ENCODE measurements at regions not wholly inside any gene's neighbourhood (a gene's known extent, or its start where the extent isn't known, plus 50 kb on each side); places are given as distances from the start of the nearest gene placed in this dataset.

- DNase-seq (ENCODE audit: insufficient read length, low spot score) (no peak), FAIRE-seq (no peak)
- TF ChIP-seq TAF1 (IDR thresholded peaks at IDR 0.05; ENCODE audit: low read depth, low read length) (no peak), PAX5 (IDR thresholded peaks at IDR 0.05; ENCODE audit: insufficient read depth, low read length, severe bottlenecking) (no peak), POU2F2 (IDR thresholded peaks at IDR 0.05; ENCODE audit: low read depth, low read length) (no peak), SPI1 (IDR thresholded peaks at IDR 0.05; ENCODE audit: low read depth, low read length) (no peak), POLR2AphosphoS5 (IDR thresholded peaks at IDR 0.05; ENCODE audit: low read depth, low read length) (no peak), POLR2A (IDR thresholded peaks at IDR 0.05; ENCODE audit: low read depth, low read length) (no peak)
Measured at GRCh38 chr17:77566566-77567138, 391.9 kb upstream of the TNRC6C start.

GRCh38 chr17:77568540-77568939 lies 390.0 kb upstream of the TNRC6C start:
- TF ChIP-seq POU2F2 (IDR thresholded peaks at IDR 0.05; ENCODE audit: low read depth, low read length) = no peak
- DNase-seq (ENCODE audit: insufficient read length, low spot score) (no peak), FAIRE-seq (no peak)

DNA sequence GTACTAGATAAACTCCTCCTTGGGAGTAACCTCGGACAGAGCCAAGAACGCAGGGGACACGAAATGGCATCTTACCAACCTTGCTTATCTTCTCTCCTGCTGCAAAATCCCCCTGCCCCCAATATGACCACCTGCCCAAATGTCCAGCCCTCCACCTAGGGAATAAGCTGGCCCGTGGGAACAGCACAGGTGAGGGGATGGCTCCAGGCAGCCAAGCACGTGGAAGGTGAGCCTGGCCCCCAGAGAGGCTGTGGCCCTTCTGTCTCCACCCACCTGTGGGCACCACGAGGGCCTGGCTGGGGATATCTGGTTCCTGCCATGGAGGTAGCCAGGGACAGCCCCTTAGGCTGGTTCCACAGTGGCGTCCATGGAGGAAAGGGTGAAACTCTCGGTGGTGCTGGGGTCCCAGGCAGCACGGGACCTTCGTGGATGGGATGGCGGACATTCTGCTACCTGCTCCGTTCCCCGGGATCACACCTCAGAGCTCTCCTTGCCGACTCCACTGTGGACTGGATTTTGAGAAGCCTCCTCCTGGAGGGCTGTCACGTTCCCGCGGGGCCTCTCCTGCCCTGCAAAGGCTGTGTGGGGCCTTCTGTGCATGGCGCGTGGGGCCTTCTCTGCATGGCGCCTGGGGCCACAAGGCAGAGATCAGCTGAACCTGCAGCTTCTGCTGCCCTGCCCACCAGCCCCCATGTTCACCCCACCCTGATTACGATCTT lies 388.5 kb upstream of the TNRC6C start:
- FAIRE-seq (no peak), DNase-seq (ENCODE audit: insufficient read length, low spot score) (no peak)
- TF ChIP-seq TAF1 (IDR thresholded peaks at IDR 0.05; ENCODE audit: low read depth, low read length) (no peak), SPI1 (IDR thresholded peaks at IDR 0.05; ENCODE audit: low read depth, low read length) (no peak), POU2F2 (IDR thresholded peaks at IDR 0.05; ENCODE audit: low read depth, low read length) (no peak), POLR2AphosphoS5 (IDR thresholded peaks at IDR 0.05; ENCODE audit: low read depth, low read length) (no peak), PAX5 (IDR thresholded peaks at IDR 0.05; ENCODE audit: insufficient read depth, low read length, severe bottlenecking) (no peak), POLR2A (IDR thresholded peaks at IDR 0.05; ENCODE audit: low read depth, low read length) (no peak)

GRCh38 chr17:77570565-77570898 lies 388.0 kb upstream of the TNRC6C start:
- FAIRE-seq (no peak), DNase-seq (ENCODE audit: insufficient read length, low spot score) (no peak)
- no peak for TF ChIP-seq PAX5 (IDR thresholded peaks at IDR 0.05; ENCODE audit: insufficient read depth, low read length, severe bottlenecking)
- no peak for TF ChIP-seq POLR2AphosphoS5 (IDR thresholded peaks at IDR 0.05; ENCODE audit: low read depth, low read length)
- no peak for TF ChIP-seq POLR2A (IDR thresholded peaks at IDR 0.05; ENCODE audit: low read depth, low read length)
- no peak for TF ChIP-seq POU2F2 (IDR thresholded peaks at IDR 0.05; ENCODE audit: low read depth, low read length)
- TF ChIP-seq TAF1 (IDR thresholded peaks at IDR 0.05; ENCODE audit: low read depth, low read length) = no peak
- no peak for TF ChIP-seq SPI1 (IDR thresholded peaks at IDR 0.05; ENCODE audit: low read depth, low read length)

GRCh38 chr17:77571155-77571981 lies 387.1 kb upstream of the TNRC6C start:
- FAIRE-seq = no peak
- no peak for DNase-seq (ENCODE audit: insufficient read length, low spot score)
- TF ChIP-seq POU2F2 (IDR thresholded peaks at IDR 0.05; ENCODE audit: low read depth, low read length) = no peak
- TF ChIP-seq SPI1 (IDR thresholded peaks at IDR 0.05; ENCODE audit: low read depth, low read length) = no peak
- TF ChIP-seq TAF1 (IDR thresholded peaks at IDR 0.05; ENCODE audit: low read depth, low read length) = no peak
- TF ChIP-seq POLR2A (IDR thresholded peaks at IDR 0.05; ENCODE audit: low read depth, low read length) = no peak
- no peak for TF ChIP-seq POLR2AphosphoS5 (IDR thresholded peaks at IDR 0.05; ENCODE audit: low read depth, low read length)
- no peak for TF ChIP-seq PAX5 (IDR thresholded peaks at IDR 0.05; ENCODE audit: insufficient read depth, low read length, severe bottlenecking)

GRCh38 chr17:77572065-77572601 lies 386.4 kb upstream of the TNRC6C start:
- DNase-seq (ENCODE audit: insufficient read length, low spot score) = no peak
- TF ChIP-seq POU2F2 (IDR thresholded peaks at IDR 0.05; ENCODE audit: low read depth, low read length) (no peak), POLR2AphosphoS5 (IDR thresholded peaks at IDR 0.05; ENCODE audit: low read depth, low read length) (no peak), PAX5 (IDR thresholded peaks at IDR 0.05; ENCODE audit: insufficient read depth, low read length, severe bottlenecking) (no peak), POLR2A (IDR thresholded peaks at IDR 0.05; ENCODE audit: low read depth, low read length) (no peak), TAF1 (IDR thresholded peaks at IDR 0.05; ENCODE audit: low read depth, low read length) (no peak), SPI1 (IDR thresholded peaks at IDR 0.05; ENCODE audit: low read depth, low read length) (no peak)
- no peak for FAIRE-seq

DNA sequence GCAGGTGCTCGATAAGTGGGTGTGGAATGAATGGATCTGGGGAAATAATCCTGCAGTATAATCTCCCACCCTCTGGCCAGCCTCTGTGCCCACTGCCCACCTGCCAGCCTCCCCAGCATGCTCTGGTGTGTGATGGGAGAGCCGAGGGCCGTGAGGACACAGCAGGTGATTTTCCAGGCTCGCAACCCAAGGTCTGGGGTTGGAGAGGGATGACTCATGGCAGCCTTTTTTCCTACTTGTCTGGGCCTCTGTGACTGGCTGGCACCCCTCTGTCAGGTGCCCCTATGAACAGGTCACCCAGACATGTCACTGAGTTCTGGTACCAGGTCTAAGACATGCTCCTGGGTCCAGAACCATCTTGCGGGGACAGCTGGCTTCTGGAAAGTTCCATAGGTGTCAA lies 385.7 kb upstream of the TNRC6C start:
- FAIRE-seq = no peak
- DNase-seq (ENCODE audit: insufficient read length, low spot score) = no peak

DNA sequence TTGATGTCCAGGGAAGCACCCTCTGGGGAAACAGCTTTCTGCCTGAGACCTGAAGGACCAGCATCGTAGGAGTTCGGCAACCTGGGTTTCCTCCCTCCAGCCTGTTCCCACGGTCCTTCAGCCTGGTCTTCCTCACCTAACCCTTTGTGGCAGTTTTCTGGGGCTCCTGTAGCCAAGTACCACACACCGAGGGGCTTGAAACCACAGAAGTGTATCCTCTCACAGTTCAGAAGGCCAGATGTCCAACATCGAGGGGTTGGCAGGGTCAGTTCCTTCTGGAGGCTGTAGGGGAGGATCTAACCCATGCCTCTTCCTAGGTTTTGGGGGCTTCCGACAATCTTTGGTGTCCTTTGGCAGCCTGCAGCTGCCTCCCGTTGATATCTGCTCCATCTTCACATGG lies 381.0 kb upstream of the TNRC6C start:
- no peak for TF ChIP-seq POLR2A (IDR thresholded peaks at IDR 0.05; ENCODE audit: low read depth, low read length)
- no peak for TF ChIP-seq TAF1 (IDR thresholded peaks at IDR 0.05; ENCODE audit: low read depth, low read length)
- TF ChIP-seq POU2F2 (IDR thresholded peaks at IDR 0.05; ENCODE audit: low read depth, low read length) = no peak
- no peak for TF ChIP-seq SPI1 (IDR thresholded peaks at IDR 0.05; ENCODE audit: low read depth, low read length)
- TF ChIP-seq PAX5 (IDR thresholded peaks at IDR 0.05; ENCODE audit: insufficient read depth, low read length, severe bottlenecking) = no peak
- no peak for TF ChIP-seq POLR2AphosphoS5 (IDR thresholded peaks at IDR 0.05; ENCODE audit: low read depth, low read length)
- DNase-seq (ENCODE audit: insufficient read length, low spot score) = no peak

More for the DNA sequence above, 385.7 kb upstream of the TNRC6C start:
- no peak for TF ChIP-seq POU2F2 (IDR thresholded peaks at IDR 0.05; ENCODE audit: low read depth, low read length)
- TF ChIP-seq PAX5 (IDR thresholded peaks at IDR 0.05; ENCODE audit: insufficient read depth, low read length, severe bottlenecking) = no peak
- TF ChIP-seq POLR2AphosphoS5 (IDR thresholded peaks at IDR 0.05; ENCODE audit: low read depth, low read length) = no peak
- no peak for TF ChIP-seq SPI1 (IDR thresholded peaks at IDR 0.05; ENCODE audit: low read depth, low read length)
- no peak for TF ChIP-seq TAF1 (IDR thresholded peaks at IDR 0.05; ENCODE audit: low read depth, low read length)
- no peak for TF ChIP-seq POLR2A (IDR thresholded peaks at IDR 0.05; ENCODE audit: low read depth, low read length)

DNA sequence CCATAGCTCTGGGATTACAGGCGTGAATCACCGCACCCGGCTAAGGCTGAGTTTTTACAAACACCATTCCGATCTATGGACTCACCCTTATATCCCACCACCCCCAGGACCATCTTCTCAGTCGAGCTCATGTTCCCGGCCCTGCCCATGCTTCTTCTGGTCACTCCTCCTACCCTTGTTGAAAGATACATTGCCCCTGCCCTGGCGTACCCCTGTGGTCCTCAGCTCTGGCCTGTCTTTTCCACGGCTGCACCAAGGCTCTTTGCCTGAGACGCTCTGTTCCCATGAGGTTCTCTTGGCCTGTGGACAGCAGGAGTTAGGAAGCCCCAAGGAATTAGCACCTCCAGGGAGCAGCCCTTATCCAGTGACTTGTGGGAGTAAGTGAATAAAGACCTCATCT lies 379.4 kb upstream of the TNRC6C start:
- DNase-seq (ENCODE audit: insufficient read length, low spot score) (no peak), FAIRE-seq (no peak)
- TF ChIP-seq TAF1 (IDR thresholded peaks at IDR 0.05; ENCODE audit: low read depth, low read length) (no peak), POLR2AphosphoS5 (IDR thresholded peaks at IDR 0.05; ENCODE audit: low read depth, low read length) (no peak), POLR2A (IDR thresholded peaks at IDR 0.05; ENCODE audit: low read depth, low read length) (no peak), PAX5 (IDR thresholded peaks at IDR 0.05; ENCODE audit: insufficient read depth, low read length, severe bottlenecking) (no peak), POU2F2 (IDR thresholded peaks at IDR 0.05; ENCODE audit: low read depth, low read length) (no peak)

More for the DNA sequence above, 381.0 kb upstream of the TNRC6C start:
- FAIRE-seq = no peak
